Activated naive CD4-positive, alpha-beta T cell treated with anti-CD3 and anti-CD28 coated beads for 36 hours (primary cell): ENCODE measurements at regions not wholly inside any gene's neighbourhood (a gene's known extent, or its start where the extent isn't known, plus 50 kb on each side); places are given as distances from the start of the nearest gene placed in this dataset.
"Not testable (repeated sequence)": the region's sequence is repeated elsewhere in the genome, so short reads cannot be mapped to it uniquely, and the experiment has no call there.

Experiments
- CTCF ChIA-PET: fragments of 350-600 bp; sonication (Branson Sonifier 250); formaldehyde crosslinking; loops from one replicate; lab custom pipeline; 2021; ENCODE audit warnings: antibody characterized with exemption; lab: Charles Lee
- DNase-seq: peaks from one replicate; pipeline ENCODE4 v3.0.0-alpha.2; 2020
- H3K27ac Mint-ChIP-seq: one replicate; pipeline ENCODE4 v1.8.0; 2021; ENCODE audit warnings: mild to moderate bottlenecking, mixed read lengths
- H3K27me3 Mint-ChIP-seq: one replicate; pipeline ENCODE4 v1.8.0; 2021; ENCODE audit warnings: low read depth, mixed read lengths
- H3K36me3 Mint-ChIP-seq: one replicate; pipeline ENCODE4 v1.8.0; 2021; ENCODE audit warnings: low read depth, mixed read lengths
- H3K4me1 Mint-ChIP-seq: one replicate; pipeline ENCODE4 v1.8.0; 2021; ENCODE audit warnings: low read depth, mixed read lengths
- H3K4me3 Mint-ChIP-seq: one replicate; pipeline ENCODE4 v1.8.0; 2021; ENCODE audit warnings: mild to moderate bottlenecking, moderate library complexity, mixed read lengths
- H3K9me3 Mint-ChIP-seq: one replicate; pipeline ENCODE4 v1.8.0; 2021; ENCODE audit warnings: mixed read lengths
- intact Hi-C: fragments of 100-400 bp; cut with micrococcal nuclease; formaldehyde crosslinking; loops from one replicate; pipeline ENCODE4 v1.15.1; 2023

- H3K27me3 Mint-ChIP-seq = no peaks in the 10 kb centered on the region
- no peak overlapping the region for H3K27ac Mint-ChIP-seq
- no peak overlapping the region for H3K4me3 Mint-ChIP-seq
- peaks cover 2% of the 10 kb centered on the region for H3K36me3 Mint-ChIP-seq
- H3K4me1 Mint-ChIP-seq = peaks cover 9% of the 10 kb centered on the region
- CTCF ChIA-PET = interaction anchor here (0.5 kb wide), 1 partner anchor 470 kb away, joined by 4 read pairs; no protein-coding TSS in a partner anchor
- no peak for DNase-seq
- peaks cover 2% of the 10 kb centered on the region for H3K9me3 Mint-ChIP-seq
- intact Hi-C loops = loop anchor here (1.0 kb wide), 1 partner anchor 91 kb away; the partner anchor contains the start of gene CMC1
Measured at GRCh38 chr3:28150465-28151206, 90.8 kb upstream of the CMC1 start.

- peaks cover 2% of the 10 kb centered on the region for H3K9me3 Mint-ChIP-seq
- no peak overlapping the region for H3K27ac Mint-ChIP-seq
- no peak overlapping the region for H3K4me3 Mint-ChIP-seq
- intact Hi-C loops = loop anchor here (1.0 kb wide), 1 partner anchor 90 kb away; the partner anchor contains the start of gene CMC1
- no peaks in the 10 kb centered on the region for H3K27me3 Mint-ChIP-seq
- peaks cover 9% of the 10 kb centered on the region for H3K4me1 Mint-ChIP-seq
- no peak for DNase-seq
- H3K36me3 Mint-ChIP-seq = peaks cover 2% of the 10 kb centered on the region
- CTCF ChIA-PET = no interaction called here
Measured at GRCh38 chr3:28151207-28151550, 90.2 kb upstream of the CMC1 start.

- H3K4me3 Mint-ChIP-seq = no peak overlapping the region
- intact Hi-C loops = loop anchor here (1.0 kb wide), 1 partner anchor 90 kb away; the partner anchor contains the start of gene CMC1
- H3K9me3 Mint-ChIP-seq = peaks cover 2% of the 10 kb centered on the region
- peaks cover 9% of the 10 kb centered on the region for H3K4me1 Mint-ChIP-seq
- CTCF ChIA-PET = no interaction called here
- no peak overlapping the region for H3K27ac Mint-ChIP-seq
- no peaks in the 10 kb centered on the region for H3K27me3 Mint-ChIP-seq
- DNase-seq = peak; percentile 13
- H3K36me3 Mint-ChIP-seq = peaks cover 2% of the 10 kb centered on the region
Measured at GRCh38 chr3:28151608-28152228, 89.7 kb upstream of the CMC1 start.

GRCh38 chr3:28155631-28156030 lies 85.8 kb upstream of the CMC1 start:
- CTCF ChIA-PET = no interaction called here
- peaks cover 3% of the 10 kb centered on the region for H3K36me3 Mint-ChIP-seq
- H3K4me3 Mint-ChIP-seq = no peak overlapping the region
- intact Hi-C loops = no loop called here
- H3K9me3 Mint-ChIP-seq = peaks cover 12% of the 10 kb centered on the region
- peaks cover 9% of the 10 kb centered on the region for H3K4me1 Mint-ChIP-seq
- DNase-seq = no peak
- no peaks in the 10 kb centered on the region for H3K27me3 Mint-ChIP-seq
- no peak overlapping the region for H3K27ac Mint-ChIP-seq

- H3K27ac Mint-ChIP-seq, H3K4me1 Mint-ChIP-seq, H3K27me3 Mint-ChIP-seq, intact Hi-C loops, H3K4me3 Mint-ChIP-seq, DNase-seq, H3K36me3 Mint-ChIP-seq, CTCF ChIA-PET: not testable (repeated sequence)
- peaks cover 12% of the 10 kb centered on the region for H3K9me3 Mint-ChIP-seq
Measured at GRCh38 chr3:28156599-28156998, 84.8 kb upstream of the CMC1 start.

GRCh38 chr3:28171962-28172361 lies 69.5 kb upstream of the CMC1 start:
- peak overlapping the region; percentile 42 for H3K4me3 Mint-ChIP-seq
- H3K9me3 Mint-ChIP-seq = no peaks in the 10 kb centered on the region
- H3K36me3 Mint-ChIP-seq = peaks cover 4% of the 10 kb centered on the region
- DNase-seq = no peak
- H3K27ac Mint-ChIP-seq = peak overlapping the region; percentile 85
- CTCF ChIA-PET = interaction anchor here (1.5 kb wide), 1 partner anchor 460 kb away, joined by 4 read pairs; no protein-coding TSS in a partner anchor
- peaks cover 11% of the 10 kb centered on the region for H3K4me1 Mint-ChIP-seq
- intact Hi-C loops = loop anchor here (1.0 to 5.0 kb wide), 6 partner anchors 19 to 450 kb away; partner anchors contain the start of genes AZI2, CMC1, EOMES and ZCWPW2
- H3K27me3 Mint-ChIP-seq = no peaks in the 10 kb centered on the region

- no peak for DNase-seq
- H3K27ac Mint-ChIP-seq = no peak overlapping the region
- CTCF ChIA-PET = interaction anchor here (0.6 to 1.5 kb wide), 3 partner anchors 29 to 461 kb away, joined by 3 to 6 read pairs (median 4); no protein-coding TSS in a partner anchor
- no peaks in the 10 kb centered on the region for H3K9me3 Mint-ChIP-seq
- intact Hi-C loops = loop anchor here (1.0 to 5.0 kb wide), 5 partner anchors 28 to 450 kb away; partner anchors contain the start of genes AZI2, CMC1, EOMES and ZCWPW2
- H3K36me3 Mint-ChIP-seq = peaks cover 4% of the 10 kb centered on the region
- no peak overlapping the region for H3K4me3 Mint-ChIP-seq
- H3K27me3 Mint-ChIP-seq = no peaks in the 10 kb centered on the region
- H3K4me1 Mint-ChIP-seq = peaks cover 11% of the 10 kb centered on the region
Measured at GRCh38 chr3:28172748-28173147, 68.7 kb upstream of the CMC1 start.

- no peak overlapping the region for H3K27ac Mint-ChIP-seq
- intact Hi-C loops = loop anchor here (2.0 to 5.0 kb wide), 4 partner anchors 29 to 452 kb away; partner anchors contain the start of genes AZI2, EOMES and ZCWPW2
- CTCF ChIA-PET = no interaction called here
- peaks cover 4% of the 10 kb centered on the region for H3K36me3 Mint-ChIP-seq
- H3K9me3 Mint-ChIP-seq = no peaks in the 10 kb centered on the region
- H3K4me3 Mint-ChIP-seq = no peak overlapping the region
- H3K4me1 Mint-ChIP-seq = peaks cover 11% of the 10 kb centered on the region
- DNase-seq = no peak
- no peaks in the 10 kb centered on the region for H3K27me3 Mint-ChIP-seq
Measured at GRCh38 chr3:28173836-28174235, 67.6 kb upstream of the CMC1 start.

GRCh38 chr3:28186748-28187147 lies 54.7 kb upstream of the CMC1 start:
- no peaks in the 10 kb centered on the region for H3K36me3 Mint-ChIP-seq
- CTCF ChIA-PET = no interaction called here

GRCh38 chr3:28188686-28189085 lies 52.7 kb upstream of the CMC1 start:
- Mint-ChIP-seq H3K4me3 (no peak overlapping the region), H3K36me3 (no peaks in the 10 kb centered on the region), H3K27ac (no peak overlapping the region), H3K4me1 (no peaks in the 10 kb centered on the region), H3K9me3 (no peaks in the 10 kb centered on the region), H3K27me3 (no peaks in the 10 kb centered on the region)
- CTCF ChIA-PET = no interaction called here
- intact Hi-C loops = no loop called here
- DNase-seq = no peak

More at GRCh38 chr3:28186748-28187147, 54.7 kb upstream of the CMC1 start:
- intact Hi-C loops = no loop called here
- DNase-seq = no peak
- Mint-ChIP-seq H3K27me3 (no peaks in the 10 kb centered on the region), H3K4me1 (no peaks in the 10 kb centered on the region), H3K27ac (no peak overlapping the region), H3K9me3 (peaks cover 3% of the 10 kb centered on the region), H3K4me3 (no peak overlapping the region)

GRCh38 chr3:28191363-28191762 lies 50.1 kb upstream of the CMC1 start:
- no peak for DNase-seq
- H3K4me3 Mint-ChIP-seq = no peak overlapping the region
- intact Hi-C loops = no loop called here
- no peaks in the 10 kb centered on the region for H3K4me1 Mint-ChIP-seq
- CTCF ChIA-PET = interaction anchor here (0.7 kb wide), 1 partner anchor 13 kb away, joined by 3 read pairs; no protein-coding TSS in a partner anchor
- H3K27me3 Mint-ChIP-seq = no peaks in the 10 kb centered on the region
- H3K27ac Mint-ChIP-seq = no peak overlapping the region
- no peaks in the 10 kb centered on the region for H3K9me3 Mint-ChIP-seq
- no peaks in the 10 kb centered on the region for H3K36me3 Mint-ChIP-seq
